ENCODE measurements at regions not wholly inside any gene's neighbourhood (a gene's known extent, or its start where the extent isn't known, plus 50 kb on each side); places are given as distances from the start of the nearest gene placed in this dataset.

GRCh38 chr1:213521206-213521605, 466.6 kb upstream of the PROX1 start:
- TF ChIP-seq CTCF (IDR thresholded peaks at IDR 0.05; ENCODE audit: poor library complexity) (no peak), EZH2phosphoT487 (IDR thresholded peaks at IDR 0.05; ENCODE audit: low read depth, severe bottlenecking, unreplicated experiment) (no peak), EZH2 (IDR thresholded peaks at IDR 0.05; ENCODE audit: borderline replicate concordance) (no peak)

Data from hepatocyte (in vitro differentiated cells).